Heart right ventricle (tissue), 16 donors: ENCODE measurements at regions not wholly inside any gene's neighbourhood (a gene's known extent, or its start where the extent isn't known, plus 50 kb on each side); places are given as distances from the start of the nearest gene placed in this dataset.

ENCODE experiments used
- ATAC-seq, 8 donors: fragments of 200-7000 bp; cut with Tn5 transposase; one replicate each; pipeline ENCODE4 v1.9.1; 2020; ENCODE audit warnings: mild to moderate bottlenecking in 8 of 8, moderate library complexity in 8 of 8, moderate number of reproducible peaks in 1 of 8
- DNase-seq, 2 donors: peaks; one replicate each; pipeline ENCODE4 v3.0.0-alpha.2; 2020
- H3K27ac ChIP-seq, 10 donors: fragments of 200-600 bp; sonication (generic) in 2 of 10; one replicate each; pipeline versions ENCODE4 v1.5.0 to v1.8.0; 2020 to 2022; ENCODE audit warnings: mild to moderate bottlenecking in 3 of 10
- H3K27me3 ChIP-seq, 7 donors: fragments of 200-600 bp; one replicate each; pipeline ENCODE4 v1.8.0; 2021 to 2022; ENCODE audit warnings: mild to moderate bottlenecking in 2 of 7
- H3K36me3 ChIP-seq, 9 donors: fragments of 200-600 bp; sonication (generic) in 1 of 9; one replicate each; pipeline versions ENCODE4 v1.5.0 to v1.8.0; 2020 to 2022; ENCODE audit warnings: mild to moderate bottlenecking in 2 of 9
- H3K4me1 ChIP-seq, 9 donors: fragments of 200-600 bp; sonication (generic) in 1 of 9; one replicate each; pipeline versions ENCODE4 v1.5.0 to v1.8.0; 2020 to 2022; ENCODE audit warnings: mild to moderate bottlenecking in 4 of 9
- H3K4me3 ChIP-seq, 10 donors: fragments of 200-600 bp; sonication (generic) in 2 of 10; one replicate each; pipeline versions ENCODE4 v1.5.0 to v1.8.0; 2020 to 2022; ENCODE audit warnings: mild to moderate bottlenecking in 7 of 10, moderate library complexity in 2 of 10
- H3K9me3 ChIP-seq, 11 donors: fragments of 200-600 bp in 10 of 11; sonication (generic) in 2 of 11; one replicate each; pipeline versions ENCODE4 v1.5.0 to v1.8.0; 2013 to 2022; ENCODE audit warnings: mild to moderate bottlenecking in 2 of 11, control low read depth in 1 of 11, moderate library complexity in 1 of 11
- CTCF ChIP-seq, 9 donors: fragments of 200-600 bp; sonication (generic) in 2 of 9; IDR thresholded peaks; one replicate each; pipeline versions ENCODE4 v1.5.0 to v1.8.0; 2021 to 2022; ENCODE audit warnings: antibody characterized with exemption in 9 of 9, mild to moderate bottlenecking in 5 of 9, moderate library complexity in 1 of 9
- WGBS, 2 donors: extraction: QIAGEN DNeasy Blood & Tissue Kit; methylation state at CpG; one replicate each; pipeline ENCODE4 v1.1.7; 2013; ENCODE audit warnings: inconsistent platforms in 1 of 2; 5-methylcytosine and 5-hydroxymethylcytosine counted together
- intact Hi-C, 10 donors: fragments of 100-400 bp; cut with DNase I; formaldehyde crosslinking; loops; one replicate each; pipeline versions ENCODE4 v1.11.1 to v1.14.2; 2022
- donor health status: Arrhythmogenic right ventricular cardiomyopathy.
- donor health status: ischemic (EF 13 %, LVEDD 7.1; RV severe dilation, severe dysfunction).
- donor health status: healthy with polysubstance abuse.
- donor health status: DM: no; HTN: yes; CAD: no.
- donor health status: DM: no; HTN: no; CAD: no.
- donor health status: ischemic (EF 25% LVEDD 6.9; RV normal size, moderate dysfunction).
- donor health status: ischemic (EF 25% LVEDD 5.7; RV mildly dilated, moderate dysfunction).
- donor health status: healthy.
- donor health status: DM: yes; HTN: yes; CAD: no.
- donor health status: Ischemic cardiomyopathy.
- donor health status: ischemic (EF 35%, LVEDD 5.7; RV mildly dilated, moderate dysfunction).
- donor health status: nonischemic (EF 11% LVEDD 7.7; RV severe dilation, severe dysfunction).
- donor health status: DM: yes; HTN: yes; CAD: no.
- donor health status: PGD.
- donor health status: ischemic (EF 29% LVEDD 5.4; RV normal size, mild dysfunction).
- donor health status: nonischemic (EF 23%, LVEDD 6.1; RV moderate dilation, normal function).

- TF ChIP-seq CTCF (IDR thresholded peaks at IDR 0.05) = no peak
- no peaks in the 10 kb centered on the region for H3K9me3 ChIP-seq
- no peaks in the 10 kb centered on the region for H3K36me3 ChIP-seq
- H3K27me3 ChIP-seq = no peaks in the 10 kb centered on the region
- peak overlapping the region in 1 of 10 donors; percentile 22 for H3K4me3 ChIP-seq
- WGBS, 2 donors = 75 to 82% methylated on average over 10 of the region's 10 CpGs
- peak in 4 of 8 donors; percentile 2 to 9 (median 6) for ATAC-seq
- no peak for DNase-seq
- H3K4me1 ChIP-seq = peaks cover 31 to 70% (median 45%) of the 10 kb centered on the region in 9 donors
- intact Hi-C loops = loop anchor here in 1 of 10 donors (5.0 kb wide), 1 partner anchor 259 kb away; no protein-coding TSS in a partner anchor
- peak overlapping the region; percentile 62 to 94 (median 78) for H3K27ac ChIP-seq
Measured at GRCh38 chr15:99443056-99443756, 122.6 kb upstream of the MEF2A start.

GRCh38 chr15:99443768-99444446, 121.9 kb upstream of the MEF2A start:
- no peaks in the 10 kb centered on the region for H3K36me3 ChIP-seq
- H3K27me3 ChIP-seq = no peaks in the 10 kb centered on the region
- intact Hi-C loops = loop anchor here in 1 of 10 donors (5.0 kb wide), 1 partner anchor 258 kb away; no protein-coding TSS in a partner anchor
- no peak overlapping the region for H3K4me3 ChIP-seq
- TF ChIP-seq CTCF (IDR thresholded peaks at IDR 0.05) = no peak
- H3K9me3 ChIP-seq = no peaks in the 10 kb centered on the region
- no peak for ATAC-seq
- peak overlapping the region in 8 of 10 donors; percentile 66 to 94 (median 81) for H3K27ac ChIP-seq
- WGBS, 2 donors = 68 to 73% methylated on average over 13 of the region's 13 CpGs
- H3K4me1 ChIP-seq = peaks cover 31 to 69% (median 39%) of the 10 kb centered on the region in 9 donors
- peak in 1 of 2 donors; percentile 14 for DNase-seq

- no peak overlapping the region for H3K27ac ChIP-seq
- H3K4me1 ChIP-seq = peaks cover 36 to 78% (median 46%) of the 10 kb centered on the region in 9 donors
- H3K9me3 ChIP-seq = no peaks in the 10 kb centered on the region
- no peak for TF ChIP-seq CTCF (IDR thresholded peaks at IDR 0.05)
- H3K4me3 ChIP-seq = no peak overlapping the region
- intact Hi-C loops = no loop called here
- ATAC-seq (no peak), DNase-seq (no peak)
- no peaks in the 10 kb centered on the region for H3K27me3 ChIP-seq
- H3K36me3 ChIP-seq = no peaks in the 10 kb centered on the region
- WGBS, 2 donors = 76 to 81% methylated on average over 10 of the region's 10 CpGs
Measured at GRCh38 chr15:99445272-99445850, 120.4 kb upstream of the MEF2A start.
